ENCODE measurements at regions not wholly inside any gene's neighbourhood (a gene's known extent, or its start where the extent isn't known, plus 50 kb on each side); places are given as distances from the start of the nearest gene placed in this dataset.

DNA sequence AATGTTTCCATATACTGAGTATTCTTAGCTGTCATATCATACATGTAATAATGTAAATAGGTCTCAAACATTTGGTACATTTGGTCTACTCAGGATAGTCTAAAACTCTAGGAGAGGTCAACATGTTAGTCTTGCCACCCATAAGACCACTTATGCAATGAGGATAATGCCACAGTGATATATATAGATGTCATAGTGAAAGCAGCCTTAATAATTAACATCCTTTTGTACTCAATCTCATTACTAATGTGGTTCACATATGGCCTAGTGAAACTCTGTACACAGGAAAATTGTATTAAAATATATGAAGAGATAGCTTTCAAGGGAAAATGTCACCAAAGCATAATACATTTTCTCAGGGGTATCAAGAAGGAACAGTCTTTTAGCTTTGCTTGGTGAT lies 577.9 kb downstream of the TFAP2B start:
- H3K4me2 ChIP-seq = no peak overlapping the region
- H3K27me3 ChIP-seq = no peaks in the 10 kb centered on the region
- no peak for TF ChIP-seq Cebpa-rat (IDR thresholded peaks at IDR 0.05)
- no peak overlapping the region for H3K4me3 ChIP-seq
- H4K20me1 ChIP-seq = no peaks in the 10 kb centered on the region
- no peaks in the 10 kb centered on the region for H3K9me3 ChIP-seq
- H3K27ac ChIP-seq = no peak overlapping the region
- no peaks in the 10 kb centered on the region for H3K4me1 ChIP-seq
- no peak overlapping the region for H3K9ac ChIP-seq
- no peaks in the 10 kb centered on the region for H3K36me3 ChIP-seq

DNA sequence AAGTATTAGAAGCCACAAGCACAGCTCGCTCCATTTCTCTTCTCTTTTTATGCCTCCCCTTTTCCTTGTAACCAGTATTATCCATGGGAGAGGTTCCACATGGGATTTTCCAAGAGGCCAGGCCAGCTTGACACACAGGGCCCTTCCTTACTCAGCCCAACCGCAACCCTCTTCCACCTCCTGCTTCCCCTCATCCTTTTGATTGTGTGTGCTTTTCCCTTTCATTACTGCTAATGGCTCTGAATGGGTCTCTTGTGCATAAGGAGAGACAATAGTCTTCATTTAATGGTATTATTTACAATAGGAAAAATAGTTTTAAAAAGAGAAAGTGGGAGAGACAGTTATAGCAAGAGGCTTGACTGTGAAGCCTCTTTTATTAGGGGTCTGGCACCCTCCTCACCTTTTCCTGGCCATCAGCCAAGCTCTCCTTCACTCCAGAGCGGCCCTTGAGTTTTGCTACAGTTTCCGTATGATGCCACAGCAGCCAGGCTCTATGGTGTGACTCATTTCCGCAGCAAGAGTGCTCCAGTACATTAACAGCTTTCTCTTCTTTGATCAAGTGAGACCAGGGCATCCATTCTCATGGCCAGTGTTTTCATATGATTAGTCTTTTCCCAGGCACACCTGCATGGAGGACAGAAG lies 579.5 kb downstream of the TFAP2B start:
- Histone ChIP-seq H3K4me3 (no peak overlapping the region), H3K9me3 (no peaks in the 10 kb centered on the region), H3K4me1 (no peaks in the 10 kb centered on the region), H3K9ac (no peak overlapping the region), H3K4me2 (no peak overlapping the region), H3K27me3 (no peaks in the 10 kb centered on the region), H4K20me1 (no peaks in the 10 kb centered on the region), H3K27ac (no peak overlapping the region), H3K36me3 (no peaks in the 10 kb centered on the region)
- TF ChIP-seq Cebpa-rat (IDR thresholded peaks at IDR 0.05) = no peak

DNA sequence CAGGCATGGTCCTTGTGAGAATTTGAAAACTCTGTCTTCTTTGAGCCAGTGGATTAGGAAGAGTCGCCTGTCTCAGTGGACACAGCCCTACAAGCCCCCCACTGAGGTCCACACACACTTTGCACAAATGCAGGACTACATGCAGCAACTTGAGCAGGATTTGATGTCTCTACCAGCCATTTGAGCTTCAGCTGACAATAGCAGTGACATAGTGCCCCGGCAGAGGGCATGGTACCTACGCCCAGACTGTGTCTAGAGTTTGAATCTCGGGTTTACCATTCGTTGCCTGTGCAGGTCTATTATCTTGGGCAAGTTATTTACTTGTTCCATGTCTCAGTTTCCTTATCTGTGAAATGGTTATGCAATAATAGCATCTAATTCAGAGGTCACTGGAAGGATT lies 580.1 kb downstream of the TFAP2B start:
- Histone ChIP-seq H3K9me3 (no peaks in the 10 kb centered on the region), H3K27me3 (no peaks in the 10 kb centered on the region), H4K20me1 (no peaks in the 10 kb centered on the region), H3K4me3 (no peak overlapping the region), H3K4me1 (no peaks in the 10 kb centered on the region), H3K36me3 (no peaks in the 10 kb centered on the region), H3K4me2 (no peak overlapping the region), H3K9ac (no peak overlapping the region), H3K27ac (no peak overlapping the region)
- TF ChIP-seq Cebpa-rat (IDR thresholded peaks at IDR 0.05) = no peak

DNA sequence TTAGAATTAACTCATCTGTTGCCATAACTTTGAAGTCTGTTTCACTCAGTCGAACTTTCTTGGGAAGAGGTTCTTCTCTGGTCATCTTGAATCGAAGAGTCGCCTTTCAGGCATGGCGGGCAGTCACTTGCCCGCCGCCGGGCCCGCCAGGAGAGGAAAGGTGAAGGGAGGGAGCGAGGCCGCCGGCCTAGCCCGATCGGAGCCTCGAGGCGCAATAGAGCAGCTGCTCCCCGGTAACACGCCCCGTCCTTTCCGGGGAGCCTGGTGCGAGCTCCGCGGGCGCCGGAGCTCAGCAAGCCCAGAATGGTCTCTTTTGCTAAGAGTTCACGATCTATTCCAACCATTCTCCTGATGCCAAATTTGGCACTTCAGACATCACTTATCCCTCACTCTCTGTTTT lies 591.8 kb downstream of the TFAP2B start:
- H3K4me2 ChIP-seq = no peak overlapping the region
- H3K27me3 ChIP-seq = no peaks in the 10 kb centered on the region
- H3K9me3 ChIP-seq = no peaks in the 10 kb centered on the region
- no peaks in the 10 kb centered on the region for H3K36me3 ChIP-seq
- no peak for TF ChIP-seq Cebpa-rat (IDR thresholded peaks at IDR 0.05)
- no peaks in the 10 kb centered on the region for H4K20me1 ChIP-seq
- no peak overlapping the region for H3K4me3 ChIP-seq
- H3K4me1 ChIP-seq = no peaks in the 10 kb centered on the region
- no peak overlapping the region for H3K9ac ChIP-seq
- no peak overlapping the region for H3K27ac ChIP-seq

DNA sequence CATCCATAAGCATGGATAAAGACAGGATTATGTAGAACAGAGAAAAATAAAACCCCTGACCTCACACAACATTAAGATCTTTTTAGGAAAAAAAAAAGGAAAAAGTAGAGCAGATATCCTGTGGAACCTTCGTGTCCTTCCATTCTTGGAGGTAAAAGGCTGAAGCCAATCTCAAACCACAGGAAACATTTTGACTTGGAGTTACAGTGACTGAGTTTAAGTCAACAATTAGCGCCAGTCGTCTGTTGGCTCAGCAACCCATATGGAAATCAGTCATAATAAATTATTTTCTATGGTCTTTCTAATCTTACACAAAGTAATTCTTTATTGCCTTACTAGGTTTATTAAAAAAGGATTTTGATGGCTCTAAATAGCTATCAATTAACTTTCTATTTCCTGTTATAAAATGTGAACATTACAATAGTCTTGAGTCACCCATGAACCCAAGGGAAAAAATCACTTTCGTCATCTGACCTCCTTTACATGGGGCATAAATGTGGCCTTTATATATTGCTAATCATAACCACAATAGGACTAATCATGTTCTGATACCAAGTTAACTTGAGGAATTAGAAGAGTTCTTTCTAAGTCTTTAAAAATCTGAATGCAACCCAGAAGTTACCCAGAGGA lies 592.9 kb downstream of the TFAP2B start:
- Histone ChIP-seq H3K9ac (no peak overlapping the region), H3K27me3 (no peaks in the 10 kb centered on the region), H3K9me3 (no peaks in the 10 kb centered on the region), H3K36me3 (no peaks in the 10 kb centered on the region), H3K4me1 (no peaks in the 10 kb centered on the region), H4K20me1 (no peaks in the 10 kb centered on the region), H3K27ac (no peak overlapping the region), H3K4me3 (no peak overlapping the region), H3K4me2 (no peak overlapping the region)
- no peak for TF ChIP-seq Cebpa-rat (IDR thresholded peaks at IDR 0.05)

DNA sequence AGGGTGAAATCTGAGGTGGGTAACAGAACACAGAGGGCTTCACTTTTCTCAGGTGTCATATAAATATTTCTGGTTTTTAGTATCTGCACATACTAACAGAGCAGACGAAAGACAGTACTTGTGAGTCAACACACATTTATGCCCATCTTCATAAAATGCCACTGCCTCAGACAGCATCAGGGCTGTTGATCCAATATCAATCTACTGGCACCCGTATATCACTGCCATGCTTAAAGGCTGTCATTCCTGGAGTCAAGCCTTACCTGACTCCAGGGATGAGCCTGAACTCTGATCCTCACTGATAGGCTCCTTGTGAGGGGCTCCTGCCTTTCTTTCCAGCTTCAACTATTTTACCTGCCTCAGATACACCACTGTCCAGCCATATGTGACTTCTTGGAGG lies 595.7 kb downstream of the TFAP2B start:
- Histone ChIP-seq H3K9ac (no peak overlapping the region), H3K4me3 (no peak overlapping the region), H3K36me3 (no peaks in the 10 kb centered on the region), H3K4me1 (no peaks in the 10 kb centered on the region), H3K9me3 (no peaks in the 10 kb centered on the region), H4K20me1 (no peaks in the 10 kb centered on the region), H3K4me2 (no peak overlapping the region), H3K27ac (no peak overlapping the region), H3K27me3 (no peaks in the 10 kb centered on the region)
- no peak for TF ChIP-seq Cebpa-rat (IDR thresholded peaks at IDR 0.05)

DNA sequence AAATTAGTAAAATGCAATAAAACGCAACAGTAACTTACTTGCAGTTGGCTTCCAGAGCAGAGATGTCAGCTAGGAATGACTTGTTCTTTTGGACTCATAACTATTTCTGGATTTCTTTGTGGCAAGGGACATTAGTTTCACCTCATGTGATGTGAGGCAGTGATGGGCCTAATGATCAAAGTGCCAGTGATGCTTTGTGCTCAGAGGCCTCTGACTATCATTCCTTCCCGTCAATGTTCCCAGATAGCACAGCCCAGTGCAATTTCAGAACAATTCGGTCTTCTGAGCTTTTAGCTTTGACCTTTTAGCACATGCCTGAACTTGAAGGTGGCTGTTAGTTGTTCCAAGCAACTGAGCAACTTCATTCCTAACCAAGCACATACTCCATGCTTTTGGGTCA lies 596.8 kb downstream of the TFAP2B start:
- Histone ChIP-seq H3K27ac (no peak overlapping the region), H3K9me3 (no peaks in the 10 kb centered on the region), H4K20me1 (no peaks in the 10 kb centered on the region), H3K4me2 (no peak overlapping the region), H3K9ac (no peak overlapping the region), H3K27me3 (no peaks in the 10 kb centered on the region), H3K4me1 (no peaks in the 10 kb centered on the region), H3K4me3 (no peak overlapping the region), H3K36me3 (no peaks in the 10 kb centered on the region)
- TF ChIP-seq Cebpa-rat (IDR thresholded peaks at IDR 0.05) = no peak

DNA sequence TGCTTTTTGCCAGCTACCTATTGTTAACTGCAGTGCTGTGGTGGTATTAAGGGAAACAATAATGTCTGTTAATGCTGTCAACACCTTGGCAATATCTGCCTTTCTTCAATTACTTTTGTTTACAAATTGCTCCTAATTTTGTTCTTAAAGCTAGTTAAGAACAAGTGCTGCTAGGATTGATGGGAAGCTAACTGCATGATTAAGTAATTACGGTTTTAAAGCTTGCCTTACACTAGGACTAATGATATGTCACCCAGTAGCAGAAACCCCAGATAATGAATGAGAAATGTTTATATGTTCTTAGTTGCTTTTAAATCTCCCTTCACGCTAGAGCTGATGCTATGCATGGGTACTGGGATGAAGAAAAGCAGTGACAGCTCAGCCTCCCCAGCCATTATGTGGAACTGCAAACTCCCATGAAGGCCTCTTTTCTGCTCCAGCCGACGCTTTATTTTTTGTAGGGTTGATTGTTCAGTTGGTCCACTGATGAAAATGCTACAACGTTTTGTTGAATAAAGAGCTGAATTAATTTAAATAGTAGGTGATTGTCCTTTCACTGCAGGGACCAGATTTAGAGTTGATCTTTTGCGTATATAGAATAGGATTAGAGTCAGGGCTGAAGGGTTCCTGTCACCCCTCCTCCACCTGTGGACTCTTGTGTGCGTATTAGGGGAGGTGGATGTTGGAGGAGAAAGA lies 610.5 kb downstream of the TFAP2B start:
- no peak overlapping the region for H3K4me2 ChIP-seq
- H4K20me1 ChIP-seq = no peaks in the 10 kb centered on the region
- no peaks in the 10 kb centered on the region for H3K36me3 ChIP-seq
- H3K9me3 ChIP-seq = no peaks in the 10 kb centered on the region
- no peak overlapping the region for H3K9ac ChIP-seq
- no peak overlapping the region for H3K4me3 ChIP-seq
- no peaks in the 10 kb centered on the region for H3K27me3 ChIP-seq
- TF ChIP-seq Cebpa-rat (IDR thresholded peaks at IDR 0.05) = no peak
- H3K4me1 ChIP-seq = no peaks in the 10 kb centered on the region
- no peak overlapping the region for H3K27ac ChIP-seq

DNA sequence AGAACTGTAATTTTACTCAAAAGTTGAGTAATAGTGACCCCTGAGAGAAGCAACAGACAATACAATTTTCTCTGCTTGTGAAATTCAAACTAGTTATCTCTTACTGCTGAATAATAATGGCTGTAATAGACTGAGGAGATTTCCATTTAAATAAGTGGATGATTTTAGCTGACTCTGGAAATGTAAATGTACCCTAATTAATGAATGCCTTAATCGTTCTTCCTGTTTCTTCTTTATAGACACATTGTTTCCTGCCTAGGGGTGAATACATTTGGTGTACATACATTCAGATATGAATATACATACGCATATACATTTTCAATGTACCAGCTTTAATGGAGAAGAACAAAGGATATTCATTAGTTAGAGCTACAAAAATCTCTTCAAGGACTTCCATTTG lies 611.9 kb downstream of the TFAP2B start:
- H3K4me1 ChIP-seq = no peaks in the 10 kb centered on the region
- no peak for TF ChIP-seq Cebpa-rat (IDR thresholded peaks at IDR 0.05)
- H3K36me3 ChIP-seq = no peaks in the 10 kb centered on the region
- no peak overlapping the region for H3K27ac ChIP-seq
- no peaks in the 10 kb centered on the region for H3K27me3 ChIP-seq
- no peak overlapping the region for H3K4me2 ChIP-seq
- H3K9ac ChIP-seq = no peak overlapping the region
- H3K9me3 ChIP-seq = no peaks in the 10 kb centered on the region
- H4K20me1 ChIP-seq = no peaks in the 10 kb centered on the region
- no peak overlapping the region for H3K4me3 ChIP-seq

DNA sequence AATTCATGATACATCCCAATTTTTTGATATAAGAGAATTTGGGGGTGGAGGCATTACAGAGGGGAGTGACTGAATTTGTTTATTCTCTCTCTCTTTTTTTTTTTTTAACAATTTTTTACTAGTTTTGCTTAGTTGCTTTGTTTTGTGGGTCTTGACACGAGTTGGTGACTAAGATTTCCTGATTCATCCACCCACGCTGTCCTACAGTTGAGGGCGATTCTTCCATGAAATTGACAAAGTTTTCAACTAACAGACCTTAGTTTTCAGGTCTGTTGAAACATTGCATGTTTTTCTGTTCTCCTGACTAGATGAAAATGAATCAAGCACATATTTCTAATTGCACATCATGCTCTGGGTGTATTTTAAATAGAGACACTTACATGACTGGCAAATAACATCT lies 613.8 kb downstream of the TFAP2B start:
- no peak for TF ChIP-seq Cebpa-rat (IDR thresholded peaks at IDR 0.05)
- Histone ChIP-seq H3K27me3 (no peaks in the 10 kb centered on the region), H3K9ac (no peak overlapping the region), H3K36me3 (no peaks in the 10 kb centered on the region), H3K4me2 (no peak overlapping the region), H3K27ac (no peak overlapping the region), H3K9me3 (no peaks in the 10 kb centered on the region), H3K4me1 (no peaks in the 10 kb centered on the region), H3K4me3 (no peak overlapping the region), H4K20me1 (no peaks in the 10 kb centered on the region)

All from BLaER1 (cell line).